ENCODE measurements at regions not wholly inside any gene's neighbourhood (a gene's known extent, or its start where the extent isn't known, plus 50 kb on each side); places are given as distances from the start of the nearest gene placed in this dataset.

DNA sequence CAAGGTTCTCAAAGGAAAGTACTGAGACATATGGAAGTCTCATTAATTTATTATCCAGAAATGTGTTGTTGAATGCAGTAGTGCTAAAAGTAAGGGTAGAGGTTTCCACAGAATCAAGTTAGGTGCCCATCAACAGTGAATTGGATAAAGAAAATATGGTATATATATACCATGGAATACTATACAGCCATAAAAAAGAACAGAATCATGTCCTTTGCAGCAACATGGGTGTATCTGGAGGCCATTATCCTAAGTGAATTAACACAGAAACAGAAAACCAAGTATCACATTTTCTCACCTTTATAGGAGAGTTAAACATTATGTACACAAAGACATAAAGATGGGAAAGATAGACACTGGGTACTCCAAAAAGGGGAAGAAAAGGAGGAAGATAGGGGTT is 149.9 kb upstream of the RASSF8 start:
- Histone ChIP-seq H3K79me2 (ENCODE audit: insufficient read depth, low read length) (no peaks in the 10 kb centered on the region), H3K4me3 (ENCODE audit: low read depth in 1 of 2, low read length in 2 of 2) (no peak overlapping the region), H3K27ac (ENCODE audit: low read length) (no peak overlapping the region), H4K20me1 (ENCODE audit: insufficient read depth, low read length) (no peaks in the 10 kb centered on the region), H3K36me3 (ENCODE audit: insufficient read depth, low read length) (no peaks in the 10 kb centered on the region), H3K9me3 (ENCODE audit: insufficient read depth, low read length, severe bottlenecking) (no peaks in the 10 kb centered on the region), H3K27me3 (ENCODE audit: insufficient read depth, low read length, poor library complexity) (no peaks in the 10 kb centered on the region), H3K4me2 (ENCODE audit: insufficient read depth, low read length) (no peak overlapping the region), H3K9ac (ENCODE audit: low read depth, low read length) (no peak overlapping the region), H3K4me1 (ENCODE audit: insufficient read depth, low read length) (no peaks in the 10 kb centered on the region), H2AFZ (ENCODE audit: low read depth, low read length) (no peak overlapping the region)
- TF ChIP-seq, protein P1, sequence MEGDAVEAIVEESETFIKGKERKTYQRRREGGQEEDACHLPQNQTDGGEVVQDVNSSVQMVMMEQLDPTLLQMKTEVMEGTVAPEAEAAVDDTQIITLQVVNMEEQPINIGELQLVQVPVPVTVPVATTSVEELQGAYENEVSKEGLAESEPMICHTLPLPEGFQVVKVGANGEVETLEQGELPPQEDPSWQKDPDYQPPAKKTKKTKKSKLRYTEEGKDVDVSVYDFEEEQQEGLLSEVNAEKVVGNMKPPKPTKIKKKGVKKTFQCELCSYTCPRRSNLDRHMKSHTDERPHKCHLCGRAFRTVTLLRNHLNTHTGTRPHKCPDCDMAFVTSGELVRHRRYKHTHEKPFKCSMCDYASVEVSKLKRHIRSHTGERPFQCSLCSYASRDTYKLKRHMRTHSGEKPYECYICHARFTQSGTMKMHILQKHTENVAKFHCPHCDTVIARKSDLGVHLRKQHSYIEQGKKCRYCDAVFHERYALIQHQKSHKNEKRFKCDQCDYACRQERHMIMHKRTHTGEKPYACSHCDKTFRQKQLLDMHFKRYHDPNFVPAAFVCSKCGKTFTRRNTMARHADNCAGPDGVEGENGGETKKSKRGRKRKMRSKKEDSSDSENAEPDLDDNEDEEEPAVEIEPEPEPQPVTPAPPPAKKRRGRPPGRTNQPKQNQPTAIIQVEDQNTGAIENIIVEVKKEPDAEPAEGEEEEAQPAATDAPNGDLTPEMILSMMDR (IDR thresholded peaks at IDR 0.05; ENCODE audit: borderline replicate concordance, extremely low read depth, low read length, poor library complexity, severe bottlenecking): no peak
- TF ChIP-seq EZH2 (IDR thresholded peaks at IDR 0.05; ENCODE audit: borderline replicate concordance, low read depth, low read length, severe bottlenecking): no peak
- DNase-seq: no peak
- ATAC-seq (ENCODE audit: insufficient read depth, low read depth): no peak

DNA sequence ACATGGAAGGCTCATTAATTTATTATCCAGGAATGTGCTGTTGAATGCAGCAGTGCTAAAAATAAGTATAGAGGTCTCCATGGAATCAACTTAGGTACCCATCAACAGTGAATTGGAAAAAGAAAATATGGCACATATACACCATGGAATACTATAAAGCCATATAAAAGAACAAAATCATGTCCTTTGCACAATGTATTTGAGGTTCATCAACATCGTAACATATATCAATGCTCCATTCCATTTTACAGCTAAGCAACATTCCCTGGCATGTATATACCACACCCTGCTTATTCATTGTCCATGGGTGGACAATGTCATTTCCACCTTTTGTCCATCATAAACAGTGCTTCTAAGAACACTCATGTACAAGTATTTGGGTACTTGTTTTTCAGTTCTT is 147.8 kb upstream of the RASSF8 start:
- Histone ChIP-seq H3K36me3 (ENCODE audit: insufficient read depth, low read length) (no peaks in the 10 kb centered on the region), H3K27ac (ENCODE audit: low read length) (no peak overlapping the region), H2AFZ (ENCODE audit: low read depth, low read length) (no peak overlapping the region), H3K4me1 (ENCODE audit: insufficient read depth, low read length) (no peaks in the 10 kb centered on the region), H3K27me3 (ENCODE audit: insufficient read depth, low read length, poor library complexity) (no peaks in the 10 kb centered on the region), H4K20me1 (ENCODE audit: insufficient read depth, low read length) (no peaks in the 10 kb centered on the region), H3K79me2 (ENCODE audit: insufficient read depth, low read length) (no peaks in the 10 kb centered on the region), H3K9ac (ENCODE audit: low read depth, low read length) (no peak overlapping the region), H3K9me3 (ENCODE audit: insufficient read depth, low read length, severe bottlenecking) (no peaks in the 10 kb centered on the region), H3K4me2 (ENCODE audit: insufficient read depth, low read length) (no peak overlapping the region), H3K4me3 (ENCODE audit: low read depth in 1 of 2, low read length in 2 of 2) (no peak overlapping the region)
- DNase-seq (no peak), ATAC-seq (ENCODE audit: insufficient read depth, low read depth) (no peak)
- TF ChIP-seq EZH2 (IDR thresholded peaks at IDR 0.05; ENCODE audit: borderline replicate concordance, low read depth, low read length, severe bottlenecking): no peak
- TF ChIP-seq, protein P1 (IDR thresholded peaks at IDR 0.05; ENCODE audit: borderline replicate concordance, extremely low read depth, low read length, poor library complexity, severe bottlenecking): no peak

DNA sequence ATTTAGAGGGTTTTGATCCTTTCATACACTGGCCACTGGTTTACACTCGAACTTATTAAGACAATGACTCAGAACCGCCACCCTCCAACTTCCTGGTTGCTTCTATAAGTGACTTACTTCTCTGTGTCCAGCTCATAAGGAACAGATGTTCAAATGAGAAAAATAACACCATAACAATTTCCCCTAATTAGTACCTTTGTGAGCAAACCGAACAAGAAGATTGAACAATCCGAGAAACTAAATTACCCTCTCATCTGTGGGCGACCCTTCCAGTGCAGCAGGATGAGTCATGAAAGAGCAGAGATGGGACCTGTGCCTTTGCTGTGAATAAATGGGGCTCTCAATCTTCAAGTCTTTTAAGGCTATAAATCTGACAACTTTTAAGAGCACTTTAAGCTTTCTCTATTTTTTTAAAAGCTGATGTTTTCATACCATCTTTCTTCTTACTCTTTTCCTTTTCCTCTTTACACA is 146.8 kb upstream of the RASSF8 start:
- H3K4me3 ChIP-seq (ENCODE audit: low read depth in 1 of 2, low read length in 2 of 2): no peak overlapping the region
- H3K9ac ChIP-seq (ENCODE audit: low read depth, low read length): no peak overlapping the region
- no peak for DNase-seq
- no peaks in the 10 kb centered on the region for H3K36me3 ChIP-seq (ENCODE audit: insufficient read depth, low read length)
- H3K4me2 ChIP-seq (ENCODE audit: insufficient read depth, low read length): no peak overlapping the region
- TF ChIP-seq, protein P1 (IDR thresholded peaks at IDR 0.05; ENCODE audit: borderline replicate concordance, extremely low read depth, low read length, poor library complexity, severe bottlenecking): no peak
- TF ChIP-seq EZH2 (IDR thresholded peaks at IDR 0.05; ENCODE audit: borderline replicate concordance, low read depth, low read length, severe bottlenecking): no peak
- H3K79me2 ChIP-seq (ENCODE audit: insufficient read depth, low read length): no peaks in the 10 kb centered on the region
- no peak for ATAC-seq (ENCODE audit: insufficient read depth, low read depth)
- H3K27ac ChIP-seq (ENCODE audit: low read length): no peak overlapping the region
- H3K9me3 ChIP-seq (ENCODE audit: insufficient read depth, low read length, severe bottlenecking): no peaks in the 10 kb centered on the region
- H3K4me1 ChIP-seq (ENCODE audit: insufficient read depth, low read length): no peaks in the 10 kb centered on the region
- H4K20me1 ChIP-seq (ENCODE audit: insufficient read depth, low read length): no peaks in the 10 kb centered on the region
- H2AFZ ChIP-seq (ENCODE audit: low read depth, low read length): no peak overlapping the region
- H3K27me3 ChIP-seq (ENCODE audit: insufficient read depth, low read length, poor library complexity): no peaks in the 10 kb centered on the region

DNA sequence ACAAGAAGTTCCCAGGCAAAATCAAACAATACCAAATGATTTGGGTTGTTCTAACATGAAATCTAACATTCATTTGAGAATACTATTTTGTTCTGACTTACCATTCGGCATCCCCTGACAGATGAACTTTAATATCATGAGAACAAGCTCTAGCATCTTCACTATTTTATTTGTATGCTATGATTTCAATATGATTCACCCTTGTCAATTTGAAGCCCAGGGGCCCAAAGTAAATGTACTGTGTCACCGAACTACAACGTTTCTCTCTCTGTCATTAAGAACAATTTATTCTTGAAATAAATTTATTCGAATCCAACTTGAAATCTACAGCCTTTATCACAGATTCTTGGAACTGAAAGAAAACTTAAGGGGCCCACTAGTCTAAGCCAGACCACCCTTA is 146.2 kb upstream of the RASSF8 start:
- H3K4me3 ChIP-seq (ENCODE audit: low read depth in 1 of 2, low read length in 2 of 2): no peak overlapping the region
- H3K79me2 ChIP-seq (ENCODE audit: insufficient read depth, low read length): no peaks in the 10 kb centered on the region
- H3K27me3 ChIP-seq (ENCODE audit: insufficient read depth, low read length, poor library complexity): no peaks in the 10 kb centered on the region
- no peak for DNase-seq
- no peak overlapping the region for H3K4me2 ChIP-seq (ENCODE audit: insufficient read depth, low read length)
- no peak overlapping the region for H3K9ac ChIP-seq (ENCODE audit: low read depth, low read length)
- no peaks in the 10 kb centered on the region for H3K36me3 ChIP-seq (ENCODE audit: insufficient read depth, low read length)
- no peak for TF ChIP-seq EZH2 (IDR thresholded peaks at IDR 0.05; ENCODE audit: borderline replicate concordance, low read depth, low read length, severe bottlenecking)
- TF ChIP-seq, protein P1 (IDR thresholded peaks at IDR 0.05; ENCODE audit: borderline replicate concordance, extremely low read depth, low read length, poor library complexity, severe bottlenecking): no peak
- no peak overlapping the region for H2AFZ ChIP-seq (ENCODE audit: low read depth, low read length)
- no peaks in the 10 kb centered on the region for H3K4me1 ChIP-seq (ENCODE audit: insufficient read depth, low read length)
- H3K9me3 ChIP-seq (ENCODE audit: insufficient read depth, low read length, severe bottlenecking): no peaks in the 10 kb centered on the region
- no peaks in the 10 kb centered on the region for H4K20me1 ChIP-seq (ENCODE audit: insufficient read depth, low read length)
- no peak for ATAC-seq (ENCODE audit: insufficient read depth, low read depth)
- H3K27ac ChIP-seq (ENCODE audit: low read length): no peak overlapping the region

Data from DND-41 (cell line).